GM21390 (cell line): ENCODE measurements at regions not wholly inside any gene's neighbourhood (a gene's known extent, or its start where the extent isn't known, plus 50 kb on each side); places are given as distances from the start of the nearest gene placed in this dataset.

Experiments
- ATAC-seq: cut with Tn5 transposase; IDR thresholded peaks from one replicate; pipeline ENCODE4 v1.9.1; 2021; ENCODE audit not compliant: unreplicated experiment

- ATAC-seq = no peak
Observed at GRCh38 chr20:39299783-39300182, 337.6 kb downstream of the DHX35 start.

- no peak for ATAC-seq
Observed at GRCh38 chr20:39298571-39299506, 336.7 kb downstream of the DHX35 start.

- ATAC-seq = no peak
Observed at GRCh38 chr20:39298121-39298520, 336.0 kb downstream of the DHX35 start.

- no peak for ATAC-seq
Observed at GRCh38 chr20:39295301-39295700, 333.2 kb downstream of the DHX35 start.

- ATAC-seq = no peak
Observed at GRCh38 chr20:39294137-39294725, 332.1 kb downstream of the DHX35 start.

GRCh38 chr20:39292193-39292736, 330.1 kb downstream of the DHX35 start:
- no peak for ATAC-seq

GRCh38 chr20:39291301-39291700, 329.2 kb downstream of the DHX35 start:
- ATAC-seq = no peak

GRCh38 chr20:39290575-39290974, 328.4 kb downstream of the DHX35 start:
- no peak for ATAC-seq

- no peak for ATAC-seq
Observed at GRCh38 chr20:39289831-39290230, 327.7 kb downstream of the DHX35 start.

GRCh38 chr20:39289316-39289715, 327.2 kb downstream of the DHX35 start:
- no peak for ATAC-seq

- no peak for ATAC-seq
Observed at GRCh38 chr20:39283464-39283863, 321.3 kb downstream of the DHX35 start.

GRCh38 chr20:39282619-39283092, 320.5 kb downstream of the DHX35 start:
- no peak for ATAC-seq

- ATAC-seq = no peak
Observed at GRCh38 chr20:39280875-39281274, 318.7 kb downstream of the DHX35 start.

- no peak for ATAC-seq
Observed at GRCh38 chr20:39278230-39278788, 316.2 kb downstream of the DHX35 start.

- no peak for ATAC-seq
Observed at GRCh38 chr20:39277185-39277584, 315.0 kb downstream of the DHX35 start.

- ATAC-seq = no peak
Observed at GRCh38 chr20:39270837-39271604, 308.9 kb downstream of the DHX35 start.

GRCh38 chr20:39269493-39270217, 307.5 kb downstream of the DHX35 start:
- ATAC-seq = no peak

GRCh38 chr20:39268981-39269461, 306.9 kb downstream of the DHX35 start:
- peak; percentile 77 for ATAC-seq

- no peak for ATAC-seq
Observed at GRCh38 chr20:39268491-39268951, 306.4 kb downstream of the DHX35 start.

- ATAC-seq = no peak
Observed at GRCh38 chr20:39266989-39267388, 304.8 kb downstream of the DHX35 start.
